BLaER1 treated with 17β-estradiol and CSF1 and Interleukin-3, amounts not matched to agents 10 nM and 100 nM (cell line): ENCODE measurements at regions not wholly inside any gene's neighbourhood (a gene's known extent, or its start where the extent isn't known, plus 50 kb on each side); places are given as distances from the start of the nearest gene placed in this dataset.
A peak's percentile ranks its signal among the peaks of the same experiment; 100 is the strongest.

Experiments
- H3K27ac ChIP-seq, 11 experiments: shearing (Covaris generic); formaldehyde crosslinking; 2 replicates each; pipeline ENCODE4 v1.8.1; 2022
- H3K27me3 ChIP-seq, 11 experiments: shearing (Covaris generic); formaldehyde crosslinking; 2 replicates each; pipeline ENCODE4 v1.8.1; 2022
- H3K36me3 ChIP-seq, 11 experiments: shearing (Covaris generic); formaldehyde crosslinking; 2 replicates each; pipeline ENCODE4 v1.8.1; 2022
- H3K4me1 ChIP-seq, 10 experiments: shearing (Covaris generic); formaldehyde crosslinking; 2 replicates each; pipeline ENCODE4 v1.8.1; 2022
- H3K4me2 ChIP-seq, 11 experiments: shearing (Covaris generic); formaldehyde crosslinking; 2 replicates each; pipeline ENCODE4 v1.8.1; 2022
- H3K4me3 ChIP-seq, 10 experiments: shearing (Covaris generic); formaldehyde crosslinking; 2 replicates each; pipeline ENCODE4 v1.8.1; 2022
- H3K9ac ChIP-seq, 11 experiments: shearing (Covaris generic); formaldehyde crosslinking; 2 replicates each; pipeline ENCODE4 v1.8.1; 2022
- H3K9me3 ChIP-seq, 11 experiments: shearing (Covaris generic); formaldehyde crosslinking; replicated peaks in 1 of 11; 2 replicates each; pipeline ENCODE4 v1.8.1; 2022
- H4K20me1 ChIP-seq, 11 experiments: shearing (Covaris generic); formaldehyde crosslinking; 2 replicates each; pipeline ENCODE4 v1.8.1; 2022
- Cebpa-rat ChIP-seq, 11 experiments: shearing (Covaris generic); IDR thresholded peaks; 2 replicates each; pipeline ENCODE4 v1.8.1; 2022

DNA sequence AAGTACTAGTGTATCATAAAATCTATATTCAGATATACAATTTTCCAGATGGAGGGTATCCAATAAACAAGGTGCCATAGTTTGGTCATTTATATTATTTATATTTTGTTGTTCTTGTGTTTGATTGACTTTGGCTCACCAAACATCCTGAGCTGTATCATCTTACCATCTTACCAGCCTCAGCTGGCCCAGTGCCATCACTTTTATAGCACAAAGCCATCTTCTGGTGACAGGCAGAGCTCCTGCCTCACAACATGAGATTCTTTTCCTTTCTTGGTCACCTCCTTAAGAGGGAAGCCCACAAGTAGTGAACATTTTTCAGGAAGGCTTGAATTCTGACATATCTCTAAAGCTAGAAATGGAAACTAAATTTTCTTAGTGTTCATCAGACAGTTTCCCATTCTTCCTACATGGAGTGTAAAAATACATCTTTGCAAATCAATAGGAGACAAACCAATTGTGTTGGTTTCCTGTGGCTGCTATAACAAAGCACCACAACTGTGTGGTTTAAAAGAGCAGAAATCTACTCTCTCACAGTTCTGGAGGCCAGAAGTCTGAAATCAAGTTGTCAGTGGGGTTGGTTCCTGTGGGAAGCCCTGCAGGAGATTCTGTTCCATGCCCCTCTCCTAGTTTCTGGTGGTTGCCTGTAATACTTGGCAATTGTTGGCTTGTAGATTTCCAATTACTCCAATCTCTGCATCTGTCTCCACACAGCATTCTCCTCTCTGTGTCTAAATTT lies 341.8 kb downstream of the MAN2A1 start:
- H3K4me1 ChIP-seq = peaks cover 0 to 8% (median 0%) of the 10 kb centered on the region in 10 experiments; a peak in 2 of 20 replicates
- H4K20me1 ChIP-seq = no peaks in the 10 kb centered on the region
- H3K27me3 ChIP-seq = no peaks in the 10 kb centered on the region
- H3K4me2 ChIP-seq = no peak overlapping the region
- no peak overlapping the region for H3K27ac ChIP-seq
- no peaks in the 10 kb centered on the region for H3K36me3 ChIP-seq
- no peak for TF ChIP-seq Cebpa-rat (IDR thresholded peaks at IDR 0.05)
- no peak overlapping the region for H3K4me3 ChIP-seq
- H3K9ac ChIP-seq = no peak overlapping the region
- no peaks in the 10 kb centered on the region for H3K9me3 ChIP-seq

DNA sequence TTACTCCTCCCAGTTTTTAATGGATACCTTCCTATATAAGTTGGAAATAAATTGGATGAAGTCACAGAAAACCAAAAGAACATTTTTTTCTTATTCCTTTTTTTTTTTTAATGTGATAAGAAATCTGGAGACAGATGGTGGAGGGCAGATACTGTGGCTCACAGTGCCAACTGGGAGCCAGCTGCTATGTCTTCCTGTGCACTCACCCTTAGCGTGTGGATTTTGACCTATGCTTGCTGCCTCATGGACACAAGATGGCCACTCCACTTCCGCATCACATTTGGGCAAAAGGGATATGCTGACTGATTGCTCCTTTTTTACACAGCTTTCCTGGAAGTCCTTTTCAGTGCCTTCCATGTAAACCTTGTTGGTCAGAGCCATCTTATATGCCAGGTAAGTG lies 342.6 kb downstream of the MAN2A1 start:
- Histone ChIP-seq H3K4me3 (no peak overlapping the region), H3K36me3 (no peaks in the 10 kb centered on the region), H3K9ac (no peak overlapping the region), H3K27ac (no peak overlapping the region), H4K20me1 (no peaks in the 10 kb centered on the region), H3K4me2 (no peak overlapping the region), H3K4me1 (peaks cover 0 to 8% (median 0%) of the 10 kb centered on the region in 10 experiments; a peak in 2 of 20 replicates), H3K27me3 (no peaks in the 10 kb centered on the region), H3K9me3 (no peaks in the 10 kb centered on the region)
- TF ChIP-seq Cebpa-rat (IDR thresholded peaks at IDR 0.05) = no peak

DNA sequence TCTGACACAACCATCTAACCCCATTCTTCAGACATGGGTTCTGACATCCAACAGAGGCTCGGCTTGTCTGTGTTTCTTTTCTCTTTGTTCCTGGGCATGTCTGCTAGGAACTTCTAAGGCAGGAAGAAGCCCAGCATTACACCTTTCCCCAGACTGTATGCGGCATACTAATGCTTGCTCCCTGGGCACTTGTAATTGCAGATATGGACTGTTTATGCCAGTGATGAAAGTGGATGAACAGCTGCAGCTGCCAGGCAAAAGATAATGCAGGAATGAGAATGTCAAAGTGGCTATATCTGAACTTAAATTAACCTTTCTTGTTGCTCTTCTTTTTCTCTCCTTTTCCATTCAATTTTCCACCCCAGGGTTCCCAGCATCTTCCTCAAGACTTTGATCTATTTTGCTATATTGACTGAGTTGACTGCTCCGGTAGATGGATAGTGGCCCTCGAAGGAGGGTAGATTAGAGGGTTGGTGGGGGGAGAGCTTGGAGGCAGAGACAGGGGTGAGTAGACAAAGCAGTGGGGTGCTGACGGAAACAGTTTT lies 344.4 kb downstream of the MAN2A1 start:
- no peak for TF ChIP-seq Cebpa-rat (IDR thresholded peaks at IDR 0.05)

DNA sequence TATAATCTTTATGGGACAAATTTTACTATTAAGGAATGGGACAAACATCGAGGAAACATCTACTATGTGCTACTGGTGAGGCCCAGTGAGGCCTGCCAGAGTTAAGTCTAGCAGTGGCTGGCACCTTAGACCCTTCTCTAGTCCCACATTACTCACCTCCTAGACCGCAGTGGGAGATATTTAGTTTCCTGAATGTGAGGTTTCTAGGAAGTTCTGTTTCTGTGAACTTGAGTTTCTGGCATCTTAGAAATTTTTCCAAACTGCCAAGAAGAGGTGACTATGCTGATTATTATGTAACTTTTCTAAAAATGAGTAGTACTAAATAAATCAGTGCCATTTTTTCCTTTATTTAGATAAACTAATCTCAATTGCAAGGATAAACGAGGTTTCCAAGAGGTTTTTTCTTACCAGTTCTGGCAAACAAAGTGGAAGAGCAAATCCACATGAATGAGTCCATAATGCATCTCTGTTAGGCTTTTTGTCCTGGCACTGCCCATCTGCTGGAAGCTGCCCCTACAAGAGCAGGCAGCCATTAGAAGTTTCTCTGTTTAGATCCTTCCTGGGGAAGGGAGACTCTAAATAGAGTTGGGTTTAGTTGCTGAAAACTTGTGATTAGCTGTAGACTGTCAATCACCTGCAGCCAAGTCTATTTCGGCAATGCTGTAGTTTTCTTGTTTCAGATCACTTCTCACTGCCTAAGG lies 348.7 kb downstream of the MAN2A1 start:
- H3K27ac ChIP-seq = no peak overlapping the region
- peaks cover 22 to 33% (median 28%) of the 10 kb centered on the region in 11 experiments for H3K9me3 ChIP-seq
- no peak overlapping the region for H3K4me2 ChIP-seq
- H3K4me3 ChIP-seq = no peak overlapping the region
- H3K4me1 ChIP-seq = no peaks in the 10 kb centered on the region
- H4K20me1 ChIP-seq = no peaks in the 10 kb centered on the region
- no peaks in the 10 kb centered on the region for H3K36me3 ChIP-seq
- TF ChIP-seq Cebpa-rat (IDR thresholded peaks at IDR 0.05) = no peak
- no peak overlapping the region for H3K9ac ChIP-seq
- H3K27me3 ChIP-seq = no peaks in the 10 kb centered on the region

More for the DNA sequence above, 344.4 kb downstream of the MAN2A1 start:
- peaks cover 0 to 8% (median 0%) of the 10 kb centered on the region in 10 experiments; a peak in 2 of 20 replicates for H3K4me1 ChIP-seq
- no peaks in the 10 kb centered on the region for H3K36me3 ChIP-seq
- no peak overlapping the region for H3K9ac ChIP-seq
- H3K4me3 ChIP-seq = no peak overlapping the region
- no peaks in the 10 kb centered on the region for H4K20me1 ChIP-seq
- 0 out of 22 replicates have a peak, but pooled peaks cover 0 to 4% (median 0%) of the 10 kb centered on the region in 11 experiments for H3K9me3 ChIP-seq
- no peaks in the 10 kb centered on the region for H3K27me3 ChIP-seq
- H3K4me2 ChIP-seq = no peak overlapping the region
- no peak overlapping the region for H3K27ac ChIP-seq

DNA sequence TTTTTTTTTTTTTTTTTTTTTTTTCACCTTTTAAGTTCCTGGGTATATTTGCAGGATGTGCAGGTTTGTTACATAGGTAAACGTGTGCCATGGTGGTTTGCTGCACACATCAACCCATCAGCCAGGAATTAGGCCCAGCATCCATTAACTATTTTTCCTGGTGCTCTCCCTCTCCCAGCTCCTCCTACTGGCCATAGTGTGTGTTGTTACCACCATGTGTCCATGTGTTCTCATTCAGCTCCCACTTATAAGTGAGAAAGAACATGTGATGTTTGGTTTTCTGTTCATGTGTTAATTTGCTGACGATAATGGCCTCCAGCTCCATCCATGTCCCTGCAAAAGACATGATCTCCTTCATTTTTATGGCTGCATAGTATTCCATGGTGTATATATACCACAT lies 350.5 kb downstream of the MAN2A1 start:
- H3K36me3 ChIP-seq = no peaks in the 10 kb centered on the region
- H3K27me3 ChIP-seq = no peaks in the 10 kb centered on the region
- H3K4me3 ChIP-seq = no peak overlapping the region
- peaks cover 39 to 49% (median 45%) of the 10 kb centered on the region in 11 experiments for H3K9me3 ChIP-seq
- H3K9ac ChIP-seq = no peak overlapping the region
- TF ChIP-seq Cebpa-rat (IDR thresholded peaks at IDR 0.05) = no peak
- H3K4me2 ChIP-seq = no peak overlapping the region
- H3K27ac ChIP-seq = no peak overlapping the region
- H3K4me1 ChIP-seq = no peaks in the 10 kb centered on the region
- H4K20me1 ChIP-seq = no peaks in the 10 kb centered on the region

DNA sequence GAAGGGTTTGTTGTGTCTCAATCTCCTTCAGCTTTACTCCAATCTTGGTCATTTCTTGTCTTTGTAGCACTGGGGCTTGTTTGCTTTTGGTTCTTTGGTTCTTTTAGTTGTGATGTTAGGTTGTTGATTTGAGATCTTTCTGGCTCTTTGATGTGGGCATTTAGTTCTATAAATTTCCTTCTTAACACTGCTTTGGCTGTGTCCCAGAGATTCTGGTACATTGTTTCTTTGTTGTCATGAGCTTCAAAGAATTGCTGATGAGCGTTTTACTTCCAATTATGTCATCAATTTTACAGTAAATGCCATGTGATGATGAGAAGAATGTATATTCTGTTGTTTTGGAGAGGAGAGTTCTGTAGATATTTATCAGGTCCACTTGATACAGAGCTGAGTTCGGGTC lies 353.3 kb downstream of the MAN2A1 start:
- H3K9ac ChIP-seq = no peak overlapping the region
- no peak overlapping the region for H3K27ac ChIP-seq
- H3K4me2 ChIP-seq = no peak overlapping the region
- no peaks in the 10 kb centered on the region for H3K4me1 ChIP-seq
- peaks cover 40 to 52% (median 46%) of the 10 kb centered on the region in 11 experiments for H3K9me3 ChIP-seq
- H4K20me1 ChIP-seq = no peaks in the 10 kb centered on the region
- H3K36me3 ChIP-seq = no peaks in the 10 kb centered on the region
- TF ChIP-seq Cebpa-rat (IDR thresholded peaks at IDR 0.05) = no peak
- no peak overlapping the region for H3K4me3 ChIP-seq
- no peaks in the 10 kb centered on the region for H3K27me3 ChIP-seq

DNA sequence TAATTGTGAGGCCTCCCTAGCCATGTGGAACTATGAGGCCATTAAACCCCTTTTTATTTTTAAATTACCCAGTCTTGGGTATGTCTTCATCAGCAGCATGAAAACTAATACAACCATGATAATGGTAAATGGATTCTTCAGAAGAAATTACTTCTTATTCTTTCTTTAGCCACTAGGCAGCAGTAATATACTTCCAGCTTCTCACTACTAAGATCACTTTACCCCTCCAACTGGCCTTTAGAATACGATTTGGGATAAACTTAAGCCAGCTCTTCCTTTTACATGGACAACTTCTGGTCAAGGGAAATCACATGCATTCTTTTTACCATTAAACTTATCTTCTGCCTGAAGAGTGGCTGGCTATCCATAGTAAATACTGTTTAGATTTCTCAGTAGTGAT lies 355.4 kb downstream of the MAN2A1 start:
- H3K4me3 ChIP-seq = no peak overlapping the region
- peaks cover 0 to 9% (median 8%) of the 10 kb centered on the region in 10 experiments; a peak in 13 of 20 replicates for H3K4me1 ChIP-seq
- H4K20me1 ChIP-seq = no peaks in the 10 kb centered on the region
- H3K9ac ChIP-seq = no peak overlapping the region
- no peaks in the 10 kb centered on the region for H3K27me3 ChIP-seq
- no peak overlapping the region for H3K4me2 ChIP-seq
- H3K9me3 ChIP-seq = peaks cover 39 to 51% (median 45%) of the 10 kb centered on the region in 11 experiments
- H3K36me3 ChIP-seq = no peaks in the 10 kb centered on the region
- TF ChIP-seq Cebpa-rat (IDR thresholded peaks at IDR 0.05) = no peak
- H3K27ac ChIP-seq = no peak overlapping the region

DNA sequence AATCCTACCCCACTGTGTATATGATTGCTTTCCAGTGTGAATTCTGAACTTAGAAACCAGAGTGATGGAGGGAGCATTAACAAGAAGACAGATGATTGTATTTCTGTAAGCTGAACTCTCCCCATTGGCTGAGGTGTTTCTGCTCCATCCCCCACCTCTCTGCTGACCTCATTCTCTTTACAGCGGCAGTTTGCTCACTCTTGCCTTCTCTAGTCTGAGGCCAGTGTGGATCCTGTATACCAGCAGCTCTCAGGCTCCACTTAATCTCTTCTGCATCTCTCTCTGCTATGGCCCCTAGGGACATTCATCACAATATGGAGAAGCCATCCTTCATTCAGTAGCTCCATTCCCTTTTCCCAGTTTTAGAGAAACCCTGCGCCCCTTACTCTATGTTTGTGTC lies 358.8 kb downstream of the MAN2A1 start:
- no peak for TF ChIP-seq Cebpa-rat (IDR thresholded peaks at IDR 0.05)
- H3K9me3 ChIP-seq = peaks cover 15 to 20% (median 17%) of the 10 kb centered on the region in 11 experiments; a peak in 21 of 22 replicates
- no peaks in the 10 kb centered on the region for H4K20me1 ChIP-seq
- H3K9ac ChIP-seq = no peak overlapping the region
- H3K4me2 ChIP-seq = no peak overlapping the region
- no peaks in the 10 kb centered on the region for H3K27me3 ChIP-seq
- peaks cover 5 to 36% (median 27%) of the 10 kb centered on the region in 10 experiments for H3K4me1 ChIP-seq
- no peaks in the 10 kb centered on the region for H3K36me3 ChIP-seq
- no peak overlapping the region for H3K4me3 ChIP-seq
- H3K27ac ChIP-seq = no peak overlapping the region

DNA sequence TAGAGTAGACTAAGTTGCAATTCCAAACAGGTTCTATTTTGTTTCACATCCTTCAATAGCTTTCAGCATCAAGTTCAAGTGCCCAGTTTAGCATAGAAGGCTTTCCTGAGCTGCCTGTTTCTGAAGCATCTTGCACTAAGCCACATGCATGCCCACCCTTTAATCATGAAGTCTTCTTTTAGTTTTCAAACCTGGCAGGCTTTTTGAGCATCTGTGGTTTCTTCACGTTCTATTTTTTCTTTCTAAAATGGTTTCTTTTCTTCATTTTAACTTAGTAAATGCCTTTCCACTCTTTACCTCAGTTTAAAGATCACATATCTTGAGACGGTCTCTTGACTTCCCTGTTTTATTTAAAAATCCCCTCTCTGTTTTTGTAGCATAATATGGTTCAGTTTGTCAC lies 360.1 kb downstream of the MAN2A1 start:
- Histone ChIP-seq H3K27me3 (no peaks in the 10 kb centered on the region), H3K4me2 (peak overlapping the region in 7 of 11 experiments; percentile 3 to 40 (median 22); a peak in 11 of 22 replicates), H3K9me3 (peaks cover 3 to 7% (median 4%) of the 10 kb centered on the region in 11 experiments; a peak in 18 of 22 replicates), H3K4me1 (peaks cover 18 to 50% (median 41%) of the 10 kb centered on the region in 10 experiments), H3K4me3 (no peak overlapping the region), H3K27ac (no peak overlapping the region), H4K20me1 (no peaks in the 10 kb centered on the region), H3K9ac (no peak overlapping the region), H3K36me3 (no peaks in the 10 kb centered on the region)
- no peak for TF ChIP-seq Cebpa-rat (IDR thresholded peaks at IDR 0.05)
